Stimulated activated CD4-positive, alpha-beta T cell treated with anti-CD3 and anti-CD28 coated beads, Interleukin-12 subunit alpha, Interleukin-12 subunit beta, amount 100 ng/mL, for 4 hours (primary cell): ENCODE measurements at regions not wholly inside any gene's neighbourhood (a gene's known extent, or its start where the extent isn't known, plus 50 kb on each side); places are given as distances from the start of the nearest gene placed in this dataset.

Source experiments
- DNase-seq: peaks from one replicate; pipeline ENCODE4 v3.0.0-alpha.2; 2020

DNA sequence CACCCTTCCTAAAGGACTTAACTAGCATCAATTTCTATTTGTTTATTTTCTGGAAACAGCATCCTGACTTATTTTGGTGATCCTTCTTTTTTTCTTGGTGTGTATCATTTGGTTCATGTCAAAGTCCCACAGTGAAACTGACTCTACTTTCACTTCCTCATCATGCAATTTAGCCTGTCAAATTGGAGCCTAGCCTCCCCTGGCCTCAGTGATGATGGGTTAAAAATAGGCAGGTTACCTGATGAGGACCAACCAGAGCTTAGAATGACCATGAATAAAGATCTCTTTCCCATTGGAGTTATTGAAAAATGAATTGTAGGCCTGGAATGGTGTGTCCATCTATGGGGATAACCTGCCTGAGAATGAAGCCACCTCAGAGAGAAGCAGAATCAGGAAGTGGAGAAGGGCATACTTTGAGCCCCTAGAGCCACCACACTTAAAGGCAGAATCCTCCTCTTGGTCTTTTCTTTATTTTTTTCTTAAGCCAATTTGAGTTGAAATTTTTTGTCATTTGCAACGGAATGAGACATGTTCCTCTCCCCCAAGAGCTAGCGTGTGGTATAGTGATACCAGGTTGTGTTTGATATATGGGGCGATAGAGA lies 105.6 kb downstream of the BTBD3 start:
- no peak for DNase-seq

DNA sequence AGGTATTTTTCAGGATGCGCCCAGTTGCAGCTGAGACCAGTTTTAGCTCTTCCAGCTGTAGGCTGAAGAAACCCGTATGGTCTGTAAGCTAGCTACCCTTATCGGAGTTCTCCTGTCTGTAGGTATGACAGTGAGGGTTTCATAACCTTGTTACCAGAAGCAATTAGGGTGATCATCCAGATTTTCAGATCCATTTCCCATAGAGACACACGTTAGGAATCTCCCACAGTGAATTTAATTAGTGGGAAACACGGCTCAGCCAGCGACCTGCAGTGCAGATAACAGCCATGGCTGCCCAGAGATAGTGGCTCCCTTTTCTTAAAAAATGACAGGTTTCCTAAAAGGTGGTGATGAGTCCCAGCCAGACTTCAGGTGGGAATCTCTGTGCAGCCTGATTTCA lies 111.1 kb downstream of the BTBD3 start:
- DNase-seq = no peak

DNA sequence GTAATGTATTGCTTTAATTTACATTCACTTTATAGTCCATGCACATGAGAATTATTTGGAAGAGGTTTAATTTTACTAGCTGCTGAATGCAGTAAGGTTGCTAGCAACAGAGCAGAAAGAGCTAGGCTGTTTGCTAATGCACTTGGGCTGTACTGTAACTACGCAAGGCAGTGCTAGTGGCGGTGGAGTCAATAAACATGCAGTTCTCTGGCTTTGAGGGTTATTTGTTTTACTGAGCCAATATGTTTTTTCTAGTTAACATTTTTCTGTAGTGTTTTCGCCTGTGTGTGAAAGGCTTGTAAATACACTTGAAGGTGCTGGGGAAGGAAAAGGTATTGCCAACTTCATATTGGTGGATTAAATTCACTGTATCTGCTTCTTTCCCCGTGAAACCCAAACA lies 112.8 kb downstream of the BTBD3 start:
- no peak for DNase-seq

DNA sequence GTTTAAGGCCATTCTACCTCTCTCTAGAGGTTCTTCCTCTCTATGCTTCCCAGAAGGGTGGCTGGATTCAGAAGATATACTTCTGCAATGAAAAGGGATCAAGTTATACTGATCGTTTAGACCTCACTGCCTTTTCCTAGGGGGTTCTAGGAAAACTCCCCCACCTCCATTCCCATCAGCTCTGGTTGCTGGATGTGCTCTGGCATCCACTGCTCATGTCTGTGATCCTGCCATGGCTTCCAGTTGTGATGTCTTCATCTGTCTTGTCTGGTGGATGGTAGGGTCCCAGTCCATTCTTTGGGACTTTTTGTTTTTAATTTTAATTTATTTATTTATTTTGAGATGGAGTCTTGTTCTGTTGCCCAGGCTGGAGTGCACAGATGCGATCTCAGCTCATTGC lies 118.4 kb downstream of the BTBD3 start:
- DNase-seq = no peak

DNA sequence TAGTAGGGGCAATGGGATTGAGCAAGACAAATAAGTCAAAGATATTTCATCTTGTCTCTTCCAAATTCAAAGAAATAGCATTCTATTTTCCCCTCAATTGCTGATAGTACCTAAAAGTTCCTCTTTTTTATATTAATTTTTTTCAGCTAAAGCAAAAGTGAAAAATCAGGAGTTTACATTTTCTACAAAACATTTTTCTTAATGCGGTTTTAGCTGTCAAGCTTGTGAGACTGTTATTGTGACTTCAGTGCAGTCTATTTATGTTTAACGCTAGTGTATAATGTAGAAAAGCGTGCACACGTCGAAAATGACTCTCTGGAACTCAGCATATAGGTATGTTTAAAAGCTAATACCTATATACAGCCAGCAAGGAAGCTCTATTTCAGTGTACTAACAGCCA lies 119.8 kb downstream of the BTBD3 start:
- no peak for DNase-seq

DNA sequence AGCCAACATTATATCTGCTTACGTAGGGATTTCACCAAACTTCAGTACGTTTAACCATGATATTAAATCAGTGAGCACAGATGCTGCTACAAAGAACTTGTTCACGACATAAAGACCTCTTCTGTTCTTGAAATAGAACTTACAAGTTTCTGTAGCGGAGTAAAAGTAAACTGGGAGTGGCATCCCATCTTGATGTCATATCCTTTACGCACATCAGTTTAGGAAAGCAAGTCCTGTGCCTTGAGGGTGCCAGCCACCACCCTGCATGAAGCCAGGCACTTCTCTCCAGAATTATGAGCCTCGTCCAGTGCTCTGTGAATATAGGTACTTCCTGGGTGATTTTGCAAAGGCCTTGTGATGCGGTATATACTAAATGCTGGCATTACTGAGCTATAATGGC lies 122.6 kb downstream of the BTBD3 start:
- DNase-seq = no peak

DNA sequence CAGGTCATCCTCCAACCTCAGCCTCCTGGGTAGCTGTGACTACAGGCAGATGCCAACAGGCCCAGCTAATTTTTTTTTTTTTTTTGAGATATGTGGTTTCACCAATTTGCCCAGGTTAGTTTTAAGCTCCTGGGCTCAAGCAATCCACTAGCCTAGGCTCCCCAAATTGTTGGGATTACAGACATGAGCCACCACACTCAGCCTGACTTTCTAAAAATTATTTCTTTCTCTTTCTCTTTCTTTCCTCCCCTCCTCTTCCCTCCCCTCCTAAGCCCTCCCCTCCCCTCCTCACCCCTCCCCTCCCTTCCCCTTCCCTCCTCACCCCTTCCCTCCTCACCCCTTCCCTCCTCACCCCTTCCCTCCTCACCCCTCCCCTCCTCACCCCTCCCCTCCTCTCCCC lies 127.3 kb downstream of the BTBD3 start:
- DNase-seq = no peak

DNA sequence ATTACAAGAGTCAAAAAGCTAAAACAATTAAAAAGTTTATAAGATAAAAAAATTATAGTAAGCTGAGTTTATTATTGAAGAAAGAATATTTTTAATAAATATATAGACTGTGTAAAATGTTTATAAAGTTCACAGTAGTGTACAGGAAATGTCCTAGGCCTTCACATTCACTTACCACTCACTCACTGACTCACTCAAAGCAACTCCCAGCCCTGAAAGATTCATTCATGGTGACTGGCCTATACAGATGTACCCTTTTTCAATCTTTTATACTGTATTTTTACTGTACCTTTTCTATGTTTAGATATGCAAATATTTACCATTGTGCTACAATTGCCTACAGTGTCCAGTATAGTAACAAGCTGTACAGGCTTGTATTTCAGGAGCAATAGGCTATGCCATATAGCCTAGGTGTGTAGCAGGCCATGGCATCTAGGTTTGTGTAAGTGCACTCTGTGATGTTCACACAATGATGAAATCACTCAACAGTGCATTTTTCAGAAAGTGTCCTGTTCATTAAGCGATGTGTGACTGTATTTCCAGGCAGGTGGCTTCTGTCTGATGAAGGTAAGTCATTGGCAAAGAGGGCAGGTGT lies 130.2 kb downstream of the BTBD3 start:
- DNase-seq = no peak

DNA sequence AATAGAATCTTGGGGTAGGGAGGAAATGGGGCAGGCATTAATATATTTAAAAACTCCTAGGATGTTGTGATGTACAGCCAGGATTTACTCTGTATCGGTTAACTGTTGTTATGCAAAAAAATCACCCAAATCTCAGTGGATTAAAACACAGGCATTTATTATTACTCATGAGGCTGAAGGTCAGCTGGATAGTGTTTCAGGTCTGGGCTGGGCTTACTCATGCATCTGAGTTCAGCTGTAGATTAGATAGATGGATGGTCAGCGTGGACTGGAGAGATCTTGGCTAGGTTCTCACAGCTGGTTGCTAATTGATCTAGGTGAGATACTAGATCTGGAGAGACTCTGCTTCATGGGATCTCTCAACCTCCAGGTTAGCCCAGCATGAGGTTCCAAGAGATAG lies 131.4 kb downstream of the BTBD3 start:
- no peak for DNase-seq

DNA sequence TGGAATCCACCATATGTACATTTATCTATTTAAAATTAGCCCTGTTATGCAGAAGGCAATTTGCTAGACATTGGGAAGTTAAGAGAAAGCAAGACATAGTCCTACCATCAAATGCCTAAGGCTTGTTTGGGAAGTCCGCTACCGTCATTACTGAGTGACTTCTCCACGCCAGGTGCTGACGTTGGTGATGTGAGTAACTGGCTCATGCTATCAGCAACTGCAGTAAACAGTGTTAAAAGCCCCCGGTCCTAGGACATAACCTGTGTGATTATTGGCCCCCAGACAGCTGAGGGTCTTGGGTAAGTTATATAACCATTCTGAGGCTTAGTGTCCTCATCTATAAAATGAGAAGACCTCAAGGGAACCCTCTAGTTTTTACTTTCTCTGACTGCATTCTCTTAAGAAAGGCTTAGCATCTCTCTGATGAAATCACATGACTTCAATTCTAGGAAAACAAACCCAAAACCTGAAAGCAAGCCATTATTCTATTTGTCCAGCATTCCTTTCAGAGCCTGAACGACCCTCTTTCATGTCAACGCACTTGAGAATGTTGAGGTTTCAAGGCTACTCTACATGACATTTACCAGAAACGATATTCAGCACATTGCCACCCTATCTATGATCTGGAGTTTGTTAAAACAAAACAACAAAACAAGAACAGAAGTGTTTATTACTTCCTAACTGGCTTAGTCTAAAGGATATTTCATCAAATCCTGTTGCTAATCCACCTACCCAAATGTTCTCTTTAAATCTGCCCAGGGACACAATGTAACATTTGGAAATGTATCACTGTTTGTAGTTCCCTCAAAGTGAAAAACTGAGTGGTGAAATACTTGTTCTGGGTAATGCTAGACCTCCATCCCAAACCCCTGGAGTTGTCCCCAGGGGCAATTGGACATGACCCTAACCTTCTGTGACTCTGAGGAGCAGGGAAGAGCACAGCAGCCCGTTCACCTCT lies 133.8 kb downstream of the BTBD3 start:
- DNase-seq = no peak

DNA sequence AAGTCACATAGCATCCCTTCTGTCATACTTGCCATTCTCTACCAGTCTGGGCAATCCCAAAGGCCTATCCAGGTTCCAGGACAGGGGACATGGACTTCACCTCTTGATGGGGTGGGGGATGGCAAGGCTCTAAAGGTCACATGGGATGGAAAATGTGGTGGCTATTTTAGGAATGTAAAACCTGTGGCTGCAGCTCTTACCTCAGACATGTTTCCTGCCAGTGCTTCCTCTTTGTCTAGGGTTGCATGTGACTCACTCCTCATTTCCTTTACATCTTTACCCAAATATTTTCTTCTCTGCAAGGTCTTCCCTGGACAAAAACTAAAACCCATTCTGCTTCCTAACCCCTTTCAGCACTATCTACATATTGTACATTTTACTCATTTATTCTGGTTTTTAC lies 135.7 kb downstream of the BTBD3 start:
- no peak for DNase-seq

DNA sequence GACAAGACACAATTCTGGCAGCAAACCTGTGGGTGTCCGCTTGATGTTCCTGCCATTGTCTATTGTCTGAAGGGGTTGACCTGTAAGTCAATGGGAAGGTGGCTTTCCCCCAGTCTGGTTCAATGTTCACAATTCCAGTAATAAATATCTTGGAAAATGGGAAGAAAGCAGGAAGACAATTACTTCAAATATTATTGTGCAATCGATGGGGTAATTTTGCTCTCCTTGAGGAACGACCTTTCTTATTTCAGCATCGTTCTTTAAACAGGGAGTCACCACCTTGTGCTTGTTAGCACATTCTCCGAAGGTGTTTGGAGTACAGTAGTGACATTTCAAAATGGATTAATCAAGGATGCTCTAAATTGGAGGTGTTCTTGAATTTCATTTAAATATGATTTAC lies 136.9 kb downstream of the BTBD3 start:
- DNase-seq = no peak

DNA sequence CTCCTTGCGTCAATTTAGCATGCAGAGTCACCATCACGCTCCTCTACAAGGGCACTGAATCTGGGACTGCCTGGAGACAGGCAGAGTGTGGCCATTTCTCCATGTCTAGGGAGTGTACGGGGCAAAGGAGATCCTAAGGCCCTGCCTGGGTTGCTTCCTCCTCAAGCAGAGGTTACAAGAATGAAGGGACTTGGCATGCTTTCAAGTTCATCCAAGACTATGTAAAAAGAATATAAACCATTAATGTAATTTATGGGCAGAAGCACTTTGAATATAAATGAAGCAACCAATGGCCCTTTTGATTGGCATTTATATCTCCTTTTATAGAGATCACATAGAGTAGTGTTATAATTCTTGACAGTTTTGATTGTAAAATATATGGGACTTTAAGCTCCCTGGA lies 137.5 kb downstream of the BTBD3 start:
- DNase-seq = no peak

DNA sequence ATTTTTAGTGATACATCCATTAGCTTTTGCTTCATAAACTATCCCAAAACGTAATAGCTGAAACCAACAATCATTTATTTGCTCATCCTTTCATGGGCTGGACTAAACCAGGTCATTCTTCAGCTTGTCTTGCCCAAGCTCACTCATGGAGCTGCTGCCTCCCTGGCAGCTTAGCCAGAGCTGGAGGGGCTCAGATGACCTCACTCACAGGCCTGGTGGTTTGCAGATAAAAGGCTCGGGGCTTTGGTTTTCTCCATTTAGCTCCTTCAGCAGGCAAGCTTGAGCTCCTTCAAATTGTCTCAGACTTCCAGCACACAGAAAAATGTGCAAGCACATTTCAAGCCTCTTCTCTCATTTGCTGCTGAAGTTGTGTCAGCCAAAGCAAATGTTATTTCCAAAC lies 139.1 kb downstream of the BTBD3 start:
- DNase-seq = no peak

DNA sequence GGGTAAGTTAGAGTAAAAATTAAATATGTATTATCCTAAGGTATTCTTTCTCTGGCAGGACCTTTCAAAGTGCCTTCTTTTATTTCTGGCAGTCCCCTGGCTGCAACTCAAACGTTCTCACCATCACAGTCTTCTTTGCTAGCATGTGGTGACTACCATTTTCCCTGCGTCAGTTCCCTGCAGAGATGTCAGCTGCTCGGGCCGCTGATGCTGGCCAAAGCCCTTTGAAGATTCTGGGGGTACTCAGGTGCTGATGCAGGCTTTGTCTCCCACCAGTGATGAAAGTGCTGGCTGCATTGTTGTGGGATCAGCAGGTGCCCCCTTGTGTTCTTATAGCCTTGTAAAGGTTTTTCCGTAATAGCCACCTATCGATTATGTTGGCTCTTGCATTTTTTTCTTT lies 140.1 kb downstream of the BTBD3 start:
- DNase-seq = no peak

DNA sequence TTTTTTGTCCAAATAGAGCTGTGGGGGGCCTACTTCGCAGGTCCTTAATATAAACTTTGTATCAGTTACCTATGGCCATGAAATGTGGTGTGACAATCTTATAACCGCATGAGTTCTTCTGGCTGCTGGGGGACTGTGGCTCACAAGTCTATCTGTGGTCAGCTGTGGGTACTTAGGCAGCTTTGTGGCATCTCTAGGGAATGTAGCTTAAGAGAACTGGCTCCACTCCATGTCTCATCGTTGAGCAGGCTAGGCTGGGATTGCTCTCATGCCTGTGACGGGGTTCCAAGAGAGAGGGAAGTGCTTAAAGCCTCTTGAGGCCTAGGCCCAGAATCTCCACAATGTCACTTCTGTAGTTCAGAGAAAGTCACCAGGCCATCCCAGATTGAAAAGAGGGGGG lies 140.5 kb downstream of the BTBD3 start:
- DNase-seq = no peak

DNA sequence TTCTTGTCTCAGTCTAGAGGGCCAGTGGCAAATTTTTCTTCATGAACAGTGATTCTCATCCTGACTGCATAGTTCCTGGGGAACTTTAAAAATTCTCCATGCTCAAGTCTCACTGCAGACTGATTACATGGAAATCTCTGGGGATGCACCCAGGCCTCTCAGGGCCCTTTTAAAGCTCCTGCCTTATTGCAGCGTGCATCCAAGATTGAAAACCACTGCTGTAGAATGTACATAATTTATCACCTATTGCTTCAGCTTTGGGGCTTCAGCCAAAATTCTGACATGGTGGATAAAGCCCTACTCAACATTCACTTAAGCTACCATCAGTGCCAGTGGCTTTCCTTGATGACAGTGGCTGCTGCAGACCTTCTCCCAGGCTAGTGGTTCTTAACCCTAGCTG lies 143.8 kb downstream of the BTBD3 start:
- DNase-seq = no peak

DNA sequence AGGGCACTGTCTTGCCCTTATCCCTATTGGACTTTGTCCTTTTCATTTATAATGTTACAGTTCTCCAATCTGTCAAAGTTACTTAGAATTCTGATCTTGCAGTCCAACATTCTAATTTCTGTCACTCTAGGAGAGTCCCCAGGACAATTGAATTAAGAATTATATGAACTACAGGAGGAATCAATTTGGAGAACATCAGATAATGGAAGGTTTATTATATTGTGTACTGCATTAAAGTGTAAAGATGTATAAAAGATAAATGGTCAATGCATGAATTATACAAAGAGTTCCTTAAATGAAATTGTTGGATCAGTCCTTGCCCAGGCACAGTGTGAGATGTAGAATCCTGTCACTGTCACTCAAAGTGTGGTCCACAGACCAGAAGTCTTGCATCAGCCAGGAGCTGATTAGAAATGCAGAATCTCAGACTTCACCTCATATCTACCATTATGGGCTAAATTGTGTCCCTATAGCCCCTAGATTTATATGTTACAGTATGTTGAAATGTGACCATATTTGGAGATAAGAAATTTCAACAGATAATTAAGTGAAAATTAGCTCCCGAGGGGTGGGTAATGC lies 145.5 kb downstream of the BTBD3 start:
- DNase-seq = no peak

DNA sequence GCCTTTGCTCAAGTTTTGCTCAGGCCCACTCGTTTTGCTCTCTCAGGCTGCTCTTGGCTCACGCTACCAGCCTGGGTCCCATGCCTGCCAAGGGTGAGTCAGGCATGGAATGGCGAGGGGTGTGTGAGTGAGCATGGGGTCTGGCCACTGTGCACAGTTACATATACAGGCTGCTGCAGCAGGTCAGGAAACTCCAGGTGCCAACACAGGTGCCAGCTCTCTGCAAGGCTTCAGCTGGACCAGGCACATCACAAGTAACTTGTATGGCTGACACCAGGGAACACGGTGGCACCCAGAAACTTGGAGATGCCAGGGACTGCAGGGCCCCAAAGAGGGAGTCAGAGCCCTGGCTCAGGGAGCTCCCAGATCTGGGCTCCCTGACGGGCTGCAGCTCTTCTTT lies 146.8 kb downstream of the BTBD3 start:
- no peak for DNase-seq

DNA sequence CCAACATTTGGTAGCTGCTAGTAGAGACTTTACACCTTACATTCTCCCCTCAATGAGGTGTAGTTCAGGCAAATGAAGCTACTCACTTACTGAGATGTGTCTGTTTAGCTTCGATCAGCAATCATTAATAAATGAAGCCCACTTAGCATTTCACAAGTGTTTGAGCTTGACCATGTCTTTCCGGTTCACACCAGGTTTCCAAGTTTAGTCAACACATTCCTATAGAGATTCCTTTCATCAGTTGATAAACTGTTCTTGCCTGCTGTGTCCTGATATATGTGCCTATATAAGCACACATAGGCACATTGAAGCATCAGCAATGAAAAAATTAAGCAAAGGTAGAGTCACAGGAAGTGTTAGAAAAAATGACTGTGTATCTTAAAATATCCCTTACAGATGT lies 150.0 kb downstream of the BTBD3 start:
- DNase-seq = no peak

DNA sequence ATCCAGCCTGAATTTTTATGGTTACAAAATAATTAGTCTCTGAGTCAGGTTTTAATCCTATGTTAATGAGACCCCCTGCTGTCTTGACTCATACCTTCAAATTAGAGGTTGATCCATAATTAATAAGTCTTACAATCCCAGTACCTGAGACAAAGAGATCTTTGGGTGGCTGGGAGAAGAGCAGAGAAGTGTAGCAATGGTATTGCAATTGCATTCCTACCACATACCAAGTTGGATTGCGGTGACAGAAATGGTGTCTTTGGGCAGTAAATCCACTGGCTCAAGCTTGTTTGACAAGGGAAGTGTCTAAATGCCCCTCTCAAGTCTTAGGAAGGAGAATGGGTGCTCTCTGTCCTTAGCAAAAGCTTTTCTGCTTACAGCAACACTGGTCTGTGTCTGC lies 150.4 kb downstream of the BTBD3 start:
- DNase-seq = no peak

DNA sequence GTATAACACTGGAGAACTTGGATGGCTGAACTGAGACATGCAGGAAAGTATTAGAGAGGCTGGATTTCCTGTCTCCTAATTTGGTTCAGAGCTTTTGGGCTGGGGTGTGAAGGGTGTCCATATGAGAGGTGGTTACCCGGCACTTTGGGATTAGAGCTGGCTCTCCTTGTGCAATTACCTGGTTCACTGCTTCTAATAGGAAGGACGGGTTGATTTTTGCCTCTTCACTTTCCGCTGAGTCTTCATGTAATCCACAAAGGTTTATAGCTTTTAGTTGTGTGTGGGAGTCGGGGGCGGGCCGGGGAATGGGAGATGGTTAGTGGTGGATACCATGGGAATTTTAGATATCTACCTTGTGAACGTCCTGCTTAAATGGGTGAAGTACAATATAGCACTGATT lies 151.5 kb downstream of the BTBD3 start:
- no peak for DNase-seq

DNA sequence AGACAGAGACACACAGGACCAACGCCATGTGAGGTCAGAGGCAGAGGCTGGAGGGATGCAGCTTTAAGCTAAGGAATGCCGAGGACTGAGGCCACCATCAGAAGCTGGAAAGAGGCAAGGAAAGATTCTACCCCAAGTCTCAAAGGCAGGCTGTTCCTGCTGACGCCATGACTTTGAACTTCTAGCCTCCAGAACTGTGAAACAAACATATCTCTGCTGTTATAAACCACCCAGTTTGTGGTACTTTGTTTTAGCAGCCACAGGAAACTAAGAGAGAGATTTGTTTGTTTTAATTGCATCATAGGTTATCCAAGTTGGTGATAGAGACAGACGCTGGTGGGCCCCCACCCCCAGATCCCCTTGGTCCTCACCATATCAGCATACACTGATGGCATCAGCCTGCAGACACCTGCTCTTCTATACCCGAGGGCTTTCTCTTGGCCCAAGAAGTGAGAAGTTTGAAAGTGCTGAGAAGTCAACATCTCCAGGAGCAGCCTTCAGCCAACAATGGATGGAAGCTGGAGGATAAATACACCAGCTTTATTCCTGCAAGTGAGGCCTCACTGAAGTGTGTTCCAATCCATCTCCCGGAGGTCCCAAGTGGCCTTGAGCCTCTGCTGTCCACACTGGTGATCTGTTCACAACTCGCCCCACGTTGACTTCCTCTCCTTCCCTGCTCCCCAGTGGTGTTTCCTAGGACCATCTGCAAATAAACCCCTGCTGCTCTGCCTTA lies 154.7 kb downstream of the BTBD3 start:
- no peak for DNase-seq
